ENCODE measurements at regions not wholly inside any gene's neighbourhood (a gene's known extent, or its start where the extent isn't known, plus 50 kb on each side); places are given as distances from the start of the nearest gene placed in this dataset.

GRCh38 chr19:30086916-30087315 is 144.9 kb downstream of the URI1 start:
- Histone ChIP-seq H3K36me3 (no peaks in the 10 kb centered on the region), H3K4me3 (replicated peaks in 1 of 3) (no peak overlapping the region), H3K4me1 (peaks cover 4 to 8% of the 10 kb centered on the region in 2 donors), H3K9me3 (no peaks in the 10 kb centered on the region), H3K27ac (no peak overlapping the region), H3K27me3 (no peaks in the 10 kb centered on the region)
- DNase-seq = no peak
- intact Hi-C loops (cut with DNase I) = no loop called here
- 90 to 95% methylated on average over 10 of the region's 10 CpGs for WGBS, 2 donors
- TF ChIP-seq CTCF (IDR thresholded peaks at IDR 0.05) = no peak
- no peak for TF ChIP-seq POLR2A (IDR thresholded peaks at IDR 0.05)

GRCh38 chr19:30087381-30088138 is 145.5 kb downstream of the URI1 start:
- Histone ChIP-seq H3K27me3 (no peaks in the 10 kb centered on the region), H3K9me3 (no peaks in the 10 kb centered on the region), H3K4me1 (peaks cover 4 to 8% of the 10 kb centered on the region in 2 donors), H3K4me3 (replicated peaks in 1 of 3) (no peak overlapping the region), H3K36me3 (no peaks in the 10 kb centered on the region), H3K27ac (no peak overlapping the region)
- 86 to 94% methylated on average over 11 of the region's 11 CpGs for WGBS, 2 donors
- DNase-seq = no peak
- no peak for TF ChIP-seq CTCF (IDR thresholded peaks at IDR 0.05)
- TF ChIP-seq POLR2A (IDR thresholded peaks at IDR 0.05) = no peak
- intact Hi-C loops (cut with DNase I) = no loop called here

- H3K4me3 ChIP-seq (replicated peaks in 1 of 3) = no peak overlapping the region
- no peaks in the 10 kb centered on the region for H3K9me3 ChIP-seq
- DNase-seq = no peak
- no peak overlapping the region for H3K27ac ChIP-seq
- WGBS, 2 donors = 73 to 80% methylated on average over 7 of the region's 7 CpGs
- intact Hi-C loops (cut with DNase I) = no loop called here
- peaks cover 4 to 8% of the 10 kb centered on the region in 2 donors for H3K4me1 ChIP-seq
- H3K27me3 ChIP-seq = no peaks in the 10 kb centered on the region
- no peak for TF ChIP-seq POLR2A (IDR thresholded peaks at IDR 0.05)
- TF ChIP-seq CTCF (IDR thresholded peaks at IDR 0.05) = no peak
- H3K36me3 ChIP-seq = no peaks in the 10 kb centered on the region
Observed at GRCh38 chr19:30088567-30088966, 146.5 kb downstream of the URI1 start.

GRCh38 chr19:30089086-30089665 is 147.1 kb downstream of the URI1 start:
- WGBS, 2 donors = 79 to 81% methylated on average over 13 to 18 of the region's 20 CpGs
- no peak for DNase-seq
- Histone ChIP-seq H3K4me1 (peaks cover 4 to 8% of the 10 kb centered on the region in 2 donors), H3K4me3 (replicated peaks in 1 of 3) (no peak overlapping the region), H3K27ac (no peak overlapping the region), H3K9me3 (no peaks in the 10 kb centered on the region), H3K36me3 (no peaks in the 10 kb centered on the region), H3K27me3 (no peaks in the 10 kb centered on the region)
- TF ChIP-seq CTCF (IDR thresholded peaks at IDR 0.05) (no peak), POLR2A (IDR thresholded peaks at IDR 0.05) (no peak)
- intact Hi-C loops (cut with DNase I) = no loop called here

GRCh38 chr19:30090476-30090875 is 148.4 kb downstream of the URI1 start:
- Histone ChIP-seq H3K27ac (no peak overlapping the region), H3K4me1 (peaks cover 2 to 4% of the 10 kb centered on the region in 2 donors), H3K36me3 (no peaks in the 10 kb centered on the region), H3K9me3 (no peaks in the 10 kb centered on the region), H3K27me3 (no peaks in the 10 kb centered on the region), H3K4me3 (replicated peaks in 1 of 3) (no peak overlapping the region)
- TF ChIP-seq CTCF (IDR thresholded peaks at IDR 0.05) (no peak), POLR2A (IDR thresholded peaks at IDR 0.05) (no peak)
- DNase-seq = no peak
- 88 to 94% methylated on average over 6 of the region's 6 CpGs for WGBS, 2 donors
- intact Hi-C loops (cut with DNase I) = no loop called here

Data from thyroid gland (tissue), 4 donors.